Naive thymus-derived CD4-positive, alpha-beta T cell (primary cell): ENCODE measurements at regions not wholly inside any gene's neighbourhood (a gene's known extent, or its start where the extent isn't known, plus 50 kb on each side); places are given as distances from the start of the nearest gene placed in this dataset.

Experiments used
- ATAC-seq: fragments of 150-1000 bp; cut with Tn5 transposase; 2 replicates; pipeline ENCODE4 v1.10.0; 2021; ENCODE audit warnings: mild to moderate bottlenecking, moderate library complexity
- CTCF ChIA-PET: fragments of 350-600 bp; sonication (Branson Sonifier 250); formaldehyde crosslinking; loops from one replicate; lab custom pipeline; 2021; ENCODE audit warnings: antibody characterized with exemption; lab: Charles Lee
- POLR2A ChIA-PET: fragments of 350-600 bp; sonication (Branson Sonifier 250); formaldehyde crosslinking; loops from one replicate; lab custom pipeline; 2021; ENCODE audit warnings: antibody characterized with exemption, inconsistent platforms; lab: Charles Lee
- DNase-seq, 9 donors: peaks; one replicate each; pipeline versions ENCODE4 v3.0.0 to v3.0.0-alpha.2; 2020 to 2022; ENCODE audit warnings: mixed read lengths in 1 of 9
- H3K27ac ChIP-seq: one replicate; pipeline ENCODE4 v1.7.0; 2013; ENCODE audit warnings: mild to moderate bottlenecking, low read depth, low read length, moderate library complexity
- H3K27me3 ChIP-seq, 2 donors: one replicate each; pipeline ENCODE4 v1.7.0; 2013; ENCODE audit warnings: low read length in 2 of 2, mild to moderate bottlenecking in 2 of 2, moderate library complexity in 2 of 2; ENCODE audit not compliant: control insufficient read depth in 2 of 2, insufficient read depth in 2 of 2
- H3K36me3 ChIP-seq, 3 experiments: 1 replicate in 2 of 3; 2 replicates in 1 of 3; pipeline ENCODE4 v1.7.0; 2013; ENCODE audit warnings: low read length in 3 of 3, mild to moderate bottlenecking in 3 of 3, moderate library complexity in 1 of 3; ENCODE audit not compliant: insufficient read depth in 3 of 3, control insufficient read depth in 2 of 3
- H3K4me1 ChIP-seq, 2 donors: one replicate each; pipeline ENCODE4 v1.7.0; 2013; ENCODE audit warnings: low read length in 2 of 2, mild to moderate bottlenecking in 2 of 2, moderate library complexity in 1 of 2; ENCODE audit not compliant: control insufficient read depth in 2 of 2, insufficient read depth in 2 of 2
- H3K4me3 ChIP-seq: 2 replicates; pipeline ENCODE4 v1.7.0; 2013; ENCODE audit warnings: mild to moderate bottlenecking, low read length
- H3K9me3 ChIP-seq, 3 experiments: 1 replicate in 2 of 3; 2 replicates in 1 of 3; pipeline ENCODE4 v1.7.0; 2013; ENCODE audit warnings: low read length in 3 of 3; ENCODE audit not compliant: control insufficient read depth in 2 of 3
- H3K27ac Mint-ChIP-seq, 9 donors: one replicate each; pipeline ENCODE4 v1.8.0; 2020 to 2022; ENCODE audit warnings: mixed read lengths in 9 of 9, mild to moderate bottlenecking in 8 of 9, moderate library complexity in 5 of 9, inconsistent platforms in 2 of 9
- H3K27me3 Mint-ChIP-seq, 5 donors: one replicate each; pipeline ENCODE4 v1.8.0; 2021 to 2022; ENCODE audit warnings: mixed read lengths in 5 of 5, mild to moderate bottlenecking in 1 of 5
- H3K36me3 Mint-ChIP-seq, 5 donors: one replicate each; pipeline ENCODE4 v1.8.0; 2020 to 2022; ENCODE audit warnings: mixed read lengths in 5 of 5, mild to moderate bottlenecking in 3 of 5, inconsistent platforms in 1 of 5
- H3K4me1 Mint-ChIP-seq, 7 donors: one replicate each; pipeline ENCODE4 v1.8.0; 2020 to 2022; ENCODE audit warnings: mixed read lengths in 7 of 7, mild to moderate bottlenecking in 3 of 7, inconsistent platforms in 1 of 7
- H3K4me3 Mint-ChIP-seq, 10 donors: one replicate each; pipeline ENCODE4 v1.8.0; 2020 to 2022; ENCODE audit warnings: mild to moderate bottlenecking in 10 of 10, mixed read lengths in 10 of 10, moderate library complexity in 6 of 10, inconsistent platforms in 2 of 10
- H3K9me3 Mint-ChIP-seq, 11 donors: one replicate each; pipeline ENCODE4 v1.8.0; 2020 to 2022; ENCODE audit warnings: mixed read lengths in 11 of 11, mild to moderate bottlenecking in 4 of 11, inconsistent platforms in 1 of 11, moderate library complexity in 1 of 11
- intact Hi-C, 2 donors: fragments of 100-400 bp; cut with micrococcal nuclease; formaldehyde crosslinking; loops; one replicate each; pipeline ENCODE4 v1.15.1; 2023

DNA sequence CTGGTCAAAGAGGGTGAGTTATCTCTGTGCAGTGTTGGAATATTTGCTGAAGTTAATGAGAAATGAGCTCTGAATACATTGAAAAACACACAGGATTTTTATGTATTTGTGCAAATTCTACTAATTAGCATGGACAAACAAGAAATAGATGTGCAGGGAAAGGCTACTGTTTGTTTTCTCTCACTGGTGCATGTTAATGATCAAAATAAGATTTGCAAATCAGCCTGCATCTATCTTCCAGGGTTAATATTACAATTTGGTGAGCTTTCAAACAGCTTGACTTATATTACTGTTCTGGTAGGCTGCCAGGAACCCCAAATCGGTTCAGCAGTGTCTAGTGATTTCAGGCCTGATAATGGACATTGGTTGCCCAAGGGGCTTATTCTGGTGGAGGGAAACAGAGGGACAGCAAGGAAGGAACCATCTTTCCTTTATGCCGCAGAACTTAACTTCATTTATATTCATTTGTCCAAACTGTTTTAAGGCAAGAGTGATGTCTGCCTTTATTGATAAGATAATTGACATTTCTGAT is 93.8 kb upstream of the REG3A start:
- Mint-ChIP-seq H3K27me3 (no peaks in the 10 kb centered on the region), H3K36me3 (no peaks in the 10 kb centered on the region), H3K4me1 (no peaks in the 10 kb centered on the region), H3K4me3 (no peak overlapping the region), H3K27ac (no peak overlapping the region), H3K9me3 (peaks cover 0 to 10% (median 3%) of the 10 kb centered on the region in 11 donors)
- ChIA-PET CTCF (no interaction called here), POLR2A (no interaction called here)
- no peak overlapping the region for H3K4me3 ChIP-seq
- no peaks in the 10 kb centered on the region for H3K36me3 ChIP-seq
- no peak overlapping the region for H3K27ac ChIP-seq
- no peaks in the 10 kb centered on the region for H3K4me1 ChIP-seq
- no peaks in the 10 kb centered on the region for H3K27me3 ChIP-seq
- intact Hi-C loops = no loop called here
- DNase-seq = no peak
- no peaks in the 10 kb centered on the region for H3K9me3 ChIP-seq
- no peak for ATAC-seq

DNA sequence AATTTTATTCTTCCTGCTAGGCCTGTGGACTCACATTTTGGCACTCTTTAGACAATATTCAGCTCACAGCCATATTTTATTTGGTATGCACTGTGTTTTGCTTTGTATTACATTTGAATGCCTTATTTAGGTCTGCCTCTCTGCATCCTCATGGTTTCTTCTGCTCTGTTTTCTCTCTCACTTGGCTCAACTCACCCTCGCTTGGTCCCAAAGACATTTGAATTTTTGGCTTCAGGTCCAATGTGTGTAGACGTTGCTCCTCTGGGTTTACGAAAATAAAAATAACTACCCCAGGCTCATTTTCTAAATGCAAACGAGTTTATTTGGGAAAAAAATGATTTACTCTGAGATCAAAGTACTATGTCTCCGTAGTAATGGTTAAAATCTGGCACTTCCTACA is 91.1 kb upstream of the REG3A start:
- no peak for ATAC-seq
- no peak overlapping the region for H3K4me3 Mint-ChIP-seq

DNA sequence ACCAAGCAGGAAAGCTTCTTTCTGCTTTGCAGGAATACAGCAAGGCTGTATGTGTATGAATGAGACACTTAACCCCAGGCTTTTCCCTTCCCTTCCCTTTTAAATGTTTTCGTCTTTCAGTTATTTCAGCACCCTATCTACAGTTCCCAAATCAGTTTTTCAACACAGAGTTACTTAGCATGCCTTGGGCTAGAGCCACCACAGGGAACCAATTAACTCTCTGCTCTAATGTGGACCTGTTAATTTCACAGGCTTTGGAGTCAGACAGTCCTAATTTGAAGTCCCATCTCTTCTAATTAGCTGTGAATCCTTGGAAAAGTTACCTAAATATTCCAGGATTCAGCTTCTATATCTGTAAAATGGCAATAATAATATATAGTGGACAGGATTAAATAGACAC is 89.2 kb upstream of the REG3A start:
- ChIA-PET POLR2A (no interaction called here), CTCF (no interaction called here)
- H3K36me3 Mint-ChIP-seq = no peaks in the 10 kb centered on the region
- H3K9me3 ChIP-seq = no peaks in the 10 kb centered on the region
- H3K4me3 ChIP-seq = no peak overlapping the region
- H3K4me1 ChIP-seq = no peaks in the 10 kb centered on the region
- no peaks in the 10 kb centered on the region for H3K27me3 Mint-ChIP-seq
- H3K4me3 Mint-ChIP-seq = no peak overlapping the region
- H3K27me3 ChIP-seq = no peaks in the 10 kb centered on the region
- DNase-seq (no peak), ATAC-seq (no peak)
- H3K36me3 ChIP-seq = no peaks in the 10 kb centered on the region
- intact Hi-C loops = no loop called here
- H3K4me1 Mint-ChIP-seq = no peaks in the 10 kb centered on the region
- no peak overlapping the region for H3K27ac ChIP-seq
- peaks cover 0 to 10% (median 3%) of the 10 kb centered on the region in 11 donors for H3K9me3 Mint-ChIP-seq
- H3K27ac Mint-ChIP-seq = no peak overlapping the region

More for the DNA sequence above, 91.1 kb upstream of the REG3A start:
- Mint-ChIP-seq H3K27me3 (no peaks in the 10 kb centered on the region), H3K36me3 (no peaks in the 10 kb centered on the region), H3K4me1 (no peaks in the 10 kb centered on the region), H3K9me3 (peaks cover 0 to 10% (median 3%) of the 10 kb centered on the region in 11 donors), H3K27ac (no peak overlapping the region)
- Histone ChIP-seq H3K4me3 (no peak overlapping the region), H3K9me3 (no peaks in the 10 kb centered on the region), H3K27me3 (no peaks in the 10 kb centered on the region), H3K27ac (no peak overlapping the region), H3K4me1 (no peaks in the 10 kb centered on the region), H3K36me3 (no peaks in the 10 kb centered on the region)
- intact Hi-C loops = no loop called here
- POLR2A ChIA-PET = no interaction called here
- CTCF ChIA-PET = no interaction called here
- no peak for DNase-seq

DNA sequence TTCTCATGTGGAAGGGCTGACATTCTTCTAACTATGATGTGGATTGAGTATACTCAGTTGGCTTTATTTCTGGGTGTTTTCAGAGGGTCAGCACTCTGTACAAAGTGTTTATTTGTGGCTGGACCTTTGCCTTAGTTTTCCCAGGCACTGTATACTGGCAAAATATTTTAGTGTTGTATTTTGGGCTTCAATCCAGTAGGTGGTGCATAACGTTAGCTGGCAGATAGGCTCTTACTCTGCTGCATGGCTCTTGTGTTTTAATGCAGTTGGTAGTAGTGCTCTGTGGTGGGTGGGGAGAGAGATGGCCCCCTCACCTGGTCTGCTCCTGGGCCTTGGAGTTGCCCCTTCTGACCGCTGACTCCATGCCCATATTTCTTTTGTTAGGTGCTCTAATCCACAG is 75.6 kb upstream of the REG3A start:
- H3K36me3 ChIP-seq = no peaks in the 10 kb centered on the region
- ATAC-seq (no peak), DNase-seq (no peak)
- no peaks in the 10 kb centered on the region for H3K27me3 ChIP-seq
- H3K36me3 Mint-ChIP-seq = no peaks in the 10 kb centered on the region
- ChIA-PET POLR2A (no interaction called here), CTCF (no interaction called here)
- no peaks in the 10 kb centered on the region for H3K27me3 Mint-ChIP-seq
- intact Hi-C loops = no loop called here
- H3K4me1 Mint-ChIP-seq = no peaks in the 10 kb centered on the region
- no peaks in the 10 kb centered on the region for H3K4me1 ChIP-seq
- H3K27ac Mint-ChIP-seq = no peak overlapping the region
- H3K9me3 ChIP-seq = peaks cover 0 to 8% (median 0%) of the 10 kb centered on the region in 3 experiments
- H3K9me3 Mint-ChIP-seq = peaks cover 0 to 19% (median 5%) of the 10 kb centered on the region in 11 donors
- H3K27ac ChIP-seq = no peak overlapping the region
- H3K4me3 ChIP-seq = no peak overlapping the region
- no peak overlapping the region for H3K4me3 Mint-ChIP-seq

DNA sequence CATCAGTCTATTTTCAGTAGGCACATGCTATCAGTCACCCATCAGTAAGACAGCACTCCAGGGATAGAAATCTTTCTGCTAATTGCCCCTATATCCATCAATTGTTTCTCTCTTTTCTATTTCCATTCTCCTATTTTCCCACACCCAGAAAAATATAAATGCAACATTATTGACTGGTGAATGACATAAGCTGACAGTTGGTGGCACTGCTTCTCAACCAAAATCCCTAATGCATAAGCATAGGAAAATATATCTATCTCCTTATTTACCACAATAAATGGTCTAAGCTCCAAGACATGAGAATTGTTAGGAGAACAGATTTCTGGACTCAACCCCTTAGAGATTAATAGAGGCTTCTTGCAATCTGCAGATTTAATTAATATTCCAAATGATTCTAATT is 64.0 kb upstream of the REG3A start:
- H3K27me3 ChIP-seq = no peaks in the 10 kb centered on the region
- ATAC-seq (no peak), DNase-seq (no peak)
- Mint-ChIP-seq H3K36me3 (no peaks in the 10 kb centered on the region), H3K9me3 (peaks cover 0 to 7% (median 0%) of the 10 kb centered on the region in 11 donors), H3K4me1 (no peaks in the 10 kb centered on the region), H3K27me3 (no peaks in the 10 kb centered on the region), H3K4me3 (no peak overlapping the region), H3K27ac (no peak overlapping the region)
- H3K4me3 ChIP-seq = no peak overlapping the region
- no peak overlapping the region for H3K27ac ChIP-seq
- intact Hi-C loops = no loop called here
- no peaks in the 10 kb centered on the region for H3K4me1 ChIP-seq
- POLR2A ChIA-PET = no interaction called here
- CTCF ChIA-PET = no interaction called here
- no peaks in the 10 kb centered on the region for H3K36me3 ChIP-seq
- no peaks in the 10 kb centered on the region for H3K9me3 ChIP-seq

DNA sequence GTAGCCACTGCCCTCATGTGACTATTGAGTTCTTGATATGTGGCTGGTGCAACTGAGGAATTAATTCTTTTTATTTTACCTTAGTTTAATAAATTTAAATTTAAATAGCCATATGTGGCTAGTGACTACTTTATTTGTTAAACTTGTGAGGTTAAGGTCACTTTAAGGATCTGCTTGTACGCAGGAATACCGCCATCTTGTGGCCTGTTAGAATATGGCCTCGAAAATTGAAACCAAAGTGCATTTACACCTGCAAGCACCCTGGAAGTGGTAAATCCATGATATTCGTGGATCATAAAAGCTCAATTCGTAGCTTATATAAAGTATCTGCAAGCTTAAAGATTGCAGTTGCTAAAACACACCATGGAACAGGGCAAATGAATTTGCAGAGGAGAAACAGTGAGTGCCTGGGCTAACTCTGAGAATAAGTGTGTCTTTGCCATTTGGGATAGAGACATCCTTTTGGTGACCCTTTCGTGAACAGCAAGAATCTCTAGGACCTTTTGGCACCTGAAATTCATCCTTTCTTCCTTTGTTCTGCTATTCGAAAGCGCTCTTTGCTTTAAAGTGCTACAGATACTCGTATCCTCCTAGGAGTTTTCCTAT is 59.9 kb upstream of the REG3A start:
- DNase-seq = no peak
- H3K4me1 Mint-ChIP-seq = no peaks in the 10 kb centered on the region
- intact Hi-C loops = no loop called here
- H3K27me3 Mint-ChIP-seq = no peaks in the 10 kb centered on the region
- H3K9me3 Mint-ChIP-seq = peaks cover 0 to 15% (median 0%) of the 10 kb centered on the region in 11 donors
- no peak overlapping the region for H3K27ac ChIP-seq
- H3K27ac Mint-ChIP-seq = no peak overlapping the region
- H3K4me3 Mint-ChIP-seq = no peak overlapping the region
- H3K4me1 ChIP-seq = no peaks in the 10 kb centered on the region
- H3K36me3 Mint-ChIP-seq = no peaks in the 10 kb centered on the region
- no peaks in the 10 kb centered on the region for H3K36me3 ChIP-seq
- H3K9me3 ChIP-seq = no peaks in the 10 kb centered on the region
- CTCF ChIA-PET = no interaction called here
- H3K27me3 ChIP-seq = no peaks in the 10 kb centered on the region
- POLR2A ChIA-PET = no interaction called here
- no peak for ATAC-seq
- H3K4me3 ChIP-seq = no peak overlapping the region

DNA sequence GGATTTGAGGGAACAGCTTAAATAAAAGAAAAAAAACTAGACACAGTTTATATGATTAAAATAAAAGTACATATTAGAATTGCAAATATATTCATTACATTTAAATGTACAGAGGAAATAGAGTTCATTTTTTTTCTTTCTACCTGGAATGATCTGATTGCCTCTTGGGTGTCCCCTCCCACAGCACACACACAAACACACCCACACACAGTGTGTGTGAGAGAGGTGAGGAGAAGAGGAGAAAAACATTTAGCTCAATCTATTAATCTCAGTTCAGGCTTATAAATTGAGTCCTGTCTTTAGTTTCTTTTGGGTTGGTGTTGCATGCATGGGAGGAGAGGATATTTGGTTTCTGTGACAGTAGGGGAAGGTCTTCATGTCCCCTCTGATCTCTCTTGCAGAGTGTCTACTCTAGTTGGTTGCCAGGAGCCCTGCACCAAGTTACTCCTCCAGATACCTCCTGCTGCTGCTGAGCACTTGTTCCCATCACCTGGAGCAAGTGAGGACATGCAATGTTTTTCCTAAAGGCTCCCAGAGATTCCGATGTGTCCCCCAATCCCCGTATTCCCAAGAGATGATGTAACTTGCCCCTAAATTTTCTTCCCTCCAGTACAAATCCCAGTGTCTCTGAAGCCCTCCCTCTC is 50.8 kb upstream of the REG3A start:
- H3K9me3 ChIP-seq = no peaks in the 10 kb centered on the region
- DNase-seq = no peak
- Mint-ChIP-seq H3K36me3 (no peaks in the 10 kb centered on the region), H3K4me1 (no peaks in the 10 kb centered on the region), H3K4me3 (no peak overlapping the region), H3K27ac (no peak overlapping the region), H3K9me3 (peaks cover 0 to 7% (median 0%) of the 10 kb centered on the region in 11 donors), H3K27me3 (no peaks in the 10 kb centered on the region)
- no peaks in the 10 kb centered on the region for H3K4me1 ChIP-seq
- H3K4me3 ChIP-seq = no peak overlapping the region
- POLR2A ChIA-PET = no interaction called here
- CTCF ChIA-PET = no interaction called here
- ATAC-seq = no peak
- intact Hi-C loops = no loop called here
- H3K27ac ChIP-seq = no peak overlapping the region
- no peaks in the 10 kb centered on the region for H3K36me3 ChIP-seq
- no peaks in the 10 kb centered on the region for H3K27me3 ChIP-seq
